ENCODE measurements at regions not wholly inside any gene's neighbourhood (a gene's known extent, or its start where the extent isn't known, plus 50 kb on each side); places are given as distances from the start of the nearest gene placed in this dataset.

DNA sequence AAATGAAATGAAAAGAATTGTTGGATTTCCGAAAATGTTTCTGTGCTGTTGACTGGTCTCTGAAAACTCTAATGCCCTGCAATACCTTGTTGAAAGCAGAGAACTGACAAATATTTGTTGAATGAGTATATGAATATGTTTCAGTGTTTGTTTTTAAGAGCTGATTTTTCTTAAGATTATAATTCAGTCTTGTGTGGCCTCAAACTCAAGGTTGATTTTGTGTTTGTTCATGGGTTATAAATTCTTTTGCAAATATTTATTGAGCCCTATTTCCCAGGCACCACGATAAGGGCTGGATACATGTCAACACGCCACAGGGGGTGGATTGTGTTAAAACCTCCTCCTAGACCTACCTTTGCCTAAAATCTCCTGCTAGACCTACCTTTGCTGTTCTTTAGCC lies 203.9 kb upstream of the PLPP4 start:
- H3K27ac ChIP-seq (ENCODE audit: low read depth, low read length, poor library complexity, severe bottlenecking) = no peak overlapping the region
- no peaks in the 10 kb centered on the region for H3K9me3 ChIP-seq (ENCODE audit: low read depth, low read length, poor library complexity, severe bottlenecking)
- POLR2A ChIA-PET (ENCODE audit: low non-redundant PET) = no interaction called here
- H3K36me3 ChIP-seq (ENCODE audit: insufficient read depth, low read length, poor library complexity, severe bottlenecking) = no peaks in the 10 kb centered on the region
- TF ChIP-seq, protein P1, sequence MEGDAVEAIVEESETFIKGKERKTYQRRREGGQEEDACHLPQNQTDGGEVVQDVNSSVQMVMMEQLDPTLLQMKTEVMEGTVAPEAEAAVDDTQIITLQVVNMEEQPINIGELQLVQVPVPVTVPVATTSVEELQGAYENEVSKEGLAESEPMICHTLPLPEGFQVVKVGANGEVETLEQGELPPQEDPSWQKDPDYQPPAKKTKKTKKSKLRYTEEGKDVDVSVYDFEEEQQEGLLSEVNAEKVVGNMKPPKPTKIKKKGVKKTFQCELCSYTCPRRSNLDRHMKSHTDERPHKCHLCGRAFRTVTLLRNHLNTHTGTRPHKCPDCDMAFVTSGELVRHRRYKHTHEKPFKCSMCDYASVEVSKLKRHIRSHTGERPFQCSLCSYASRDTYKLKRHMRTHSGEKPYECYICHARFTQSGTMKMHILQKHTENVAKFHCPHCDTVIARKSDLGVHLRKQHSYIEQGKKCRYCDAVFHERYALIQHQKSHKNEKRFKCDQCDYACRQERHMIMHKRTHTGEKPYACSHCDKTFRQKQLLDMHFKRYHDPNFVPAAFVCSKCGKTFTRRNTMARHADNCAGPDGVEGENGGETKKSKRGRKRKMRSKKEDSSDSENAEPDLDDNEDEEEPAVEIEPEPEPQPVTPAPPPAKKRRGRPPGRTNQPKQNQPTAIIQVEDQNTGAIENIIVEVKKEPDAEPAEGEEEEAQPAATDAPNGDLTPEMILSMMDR (conservative IDR thresholded peaks at IDR 0.05; ENCODE audit: low read depth, low read length) = no peak
- TF ChIP-seq EZH2 (IDR thresholded peaks at IDR 0.05; ENCODE audit: borderline replicate concordance, low read depth, low read length, poor library complexity, severe bottlenecking) = no peak
- H3K27me3 ChIP-seq (replicated peaks; ENCODE audit: insufficient read depth, low read depth, low read length, poor library complexity) = peaks cover 26% of the 10 kb centered on the region
- no peak for DNase-seq (ENCODE audit: low spot score)
- H3K4me3 ChIP-seq (ENCODE audit: low read depth, low read length, poor library complexity, severe bottlenecking) = no peak overlapping the region
- CTCF ChIA-PET = no interaction called here
- BruUV-seq (replicated peaks) = no TSS peak
- intact Hi-C loops (cut with micrococcal nuclease; ENCODE audit: unreplicated experiment) = no loop called here
- H3K4me1 ChIP-seq (ENCODE audit: insufficient read depth, low read length, poor library complexity, severe bottlenecking) = no peaks in the 10 kb centered on the region

DNA sequence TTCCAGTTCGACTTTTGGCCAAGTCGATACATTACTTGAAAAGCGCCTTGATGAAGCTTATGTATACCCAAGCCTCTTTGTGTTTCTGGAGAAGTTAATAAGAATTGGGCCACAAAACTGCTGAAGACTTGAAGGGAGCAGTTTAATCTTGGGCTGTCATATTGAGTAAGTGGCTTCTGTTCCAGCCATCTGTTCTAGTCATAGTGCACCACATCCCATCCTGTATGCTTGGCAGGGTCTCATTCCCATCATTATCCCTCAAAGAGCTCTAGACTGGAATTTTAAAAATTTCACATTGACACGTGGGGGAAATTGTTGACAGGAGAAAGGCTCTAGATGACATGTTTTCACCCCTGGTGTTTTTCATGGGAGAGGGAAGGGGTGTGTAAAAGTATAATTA lies 196.6 kb upstream of the PLPP4 start:
- no TSS peak for BruUV-seq (replicated peaks)
- Histone ChIP-seq H3K4me1 (ENCODE audit: insufficient read depth, low read length, poor library complexity, severe bottlenecking) (no peaks in the 10 kb centered on the region), H3K27ac (ENCODE audit: low read depth, low read length, poor library complexity, severe bottlenecking) (no peak overlapping the region), H3K4me3 (ENCODE audit: low read depth, low read length, poor library complexity, severe bottlenecking) (no peak overlapping the region), H3K9me3 (ENCODE audit: low read depth, low read length, poor library complexity, severe bottlenecking) (no peaks in the 10 kb centered on the region), H3K36me3 (ENCODE audit: insufficient read depth, low read length, poor library complexity, severe bottlenecking) (no peaks in the 10 kb centered on the region), H3K27me3 (replicated peaks; ENCODE audit: insufficient read depth, low read depth, low read length, poor library complexity) (peaks cover 73% of the 10 kb centered on the region)
- POLR2A ChIA-PET (ENCODE audit: low non-redundant PET) = no interaction called here
- intact Hi-C loops (cut with micrococcal nuclease; ENCODE audit: unreplicated experiment) = no loop called here
- CTCF ChIA-PET = no interaction called here
- no peak for DNase-seq (ENCODE audit: low spot score)
- TF ChIP-seq, protein P1 (conservative IDR thresholded peaks at IDR 0.05; ENCODE audit: low read depth, low read length) = no peak
- TF ChIP-seq EZH2 (IDR thresholded peaks at IDR 0.05; ENCODE audit: borderline replicate concordance, low read depth, low read length, poor library complexity, severe bottlenecking) = no peak

DNA sequence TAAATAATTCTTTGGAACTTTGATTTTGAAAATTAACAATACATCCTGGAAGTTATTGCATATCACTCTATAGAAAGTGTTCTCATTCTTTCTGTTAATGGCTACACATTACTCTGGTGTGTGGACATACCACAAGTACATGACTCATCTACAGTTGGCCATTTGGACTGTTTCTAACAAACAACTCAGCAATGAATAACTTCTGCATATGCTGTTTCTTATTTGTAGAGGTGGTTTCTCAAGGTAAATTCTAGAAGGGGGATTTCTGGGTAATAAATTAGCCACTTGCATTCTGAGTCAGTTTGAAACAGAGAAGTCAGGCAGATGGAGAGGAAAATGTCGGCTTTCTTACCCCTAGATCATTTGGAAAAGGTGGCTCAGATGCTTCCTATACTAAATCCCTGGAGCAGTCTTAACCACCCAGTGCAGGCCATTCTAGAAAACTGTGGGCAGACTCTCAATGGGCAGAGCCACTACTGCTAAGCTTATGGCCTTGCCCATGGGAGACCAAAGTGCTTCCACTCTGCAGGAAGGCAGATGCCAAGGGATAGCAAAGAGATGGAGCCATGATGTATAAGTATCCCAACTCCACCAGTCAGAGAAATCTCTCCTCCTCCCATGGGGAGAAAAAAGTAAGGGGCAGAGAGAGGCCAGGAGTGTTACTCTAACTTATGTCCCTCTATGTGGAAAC lies 194.0 kb upstream of the PLPP4 start:
- no TSS peak for BruUV-seq (replicated peaks)
- Histone ChIP-seq H3K4me1 (ENCODE audit: insufficient read depth, low read length, poor library complexity, severe bottlenecking) (no peaks in the 10 kb centered on the region), H3K36me3 (ENCODE audit: insufficient read depth, low read length, poor library complexity, severe bottlenecking) (no peaks in the 10 kb centered on the region), H3K27ac (ENCODE audit: low read depth, low read length, poor library complexity, severe bottlenecking) (no peak overlapping the region), H3K9me3 (ENCODE audit: low read depth, low read length, poor library complexity, severe bottlenecking) (no peaks in the 10 kb centered on the region), H3K4me3 (ENCODE audit: low read depth, low read length, poor library complexity, severe bottlenecking) (no peak overlapping the region), H3K27me3 (replicated peaks; ENCODE audit: insufficient read depth, low read depth, low read length, poor library complexity) (peaks cover 95% of the 10 kb centered on the region)
- POLR2A ChIA-PET (ENCODE audit: low non-redundant PET) = no interaction called here
- CTCF ChIA-PET = no interaction called here
- intact Hi-C loops (cut with micrococcal nuclease; ENCODE audit: unreplicated experiment) = no loop called here
- TF ChIP-seq EZH2 (IDR thresholded peaks at IDR 0.05; ENCODE audit: borderline replicate concordance, low read depth, low read length, poor library complexity, severe bottlenecking) = peak; percentile 82
- TF ChIP-seq, protein P1 (conservative IDR thresholded peaks at IDR 0.05; ENCODE audit: low read depth, low read length) = no peak
- no peak for DNase-seq (ENCODE audit: low spot score)
